ENCODE measurements at regions not wholly inside any gene's neighbourhood (a gene's known extent, or its start where the extent isn't known, plus 50 kb on each side); places are given as distances from the start of the nearest gene placed in this dataset.

DNA sequence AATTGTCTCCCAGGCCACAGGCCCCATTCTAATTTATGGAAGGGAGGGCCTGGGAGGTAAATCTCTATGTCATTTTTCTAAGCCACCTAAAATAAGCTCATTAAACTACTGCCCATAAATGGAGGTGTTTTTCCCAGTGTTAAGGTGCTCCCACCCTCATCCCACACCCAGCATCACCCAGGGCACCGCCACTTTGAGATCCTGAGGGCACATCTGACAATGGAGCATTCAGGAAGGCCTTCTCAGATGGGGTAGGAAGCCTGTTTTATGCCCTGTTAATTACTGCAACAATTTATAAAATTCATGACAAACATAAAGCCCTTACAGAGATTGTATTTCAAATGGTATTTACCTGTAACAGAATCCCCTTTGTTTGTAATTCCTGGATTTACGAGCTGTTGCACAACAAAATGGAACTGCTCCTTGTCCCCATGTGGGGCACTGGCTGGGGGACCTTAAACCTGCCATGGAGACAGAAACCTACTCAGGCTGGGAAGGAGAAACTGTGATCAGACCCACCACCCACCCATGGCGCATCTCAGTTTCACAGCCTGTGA is 319.5 kb upstream of the USP24 start:
- TF ChIP-seq, protein P1, sequence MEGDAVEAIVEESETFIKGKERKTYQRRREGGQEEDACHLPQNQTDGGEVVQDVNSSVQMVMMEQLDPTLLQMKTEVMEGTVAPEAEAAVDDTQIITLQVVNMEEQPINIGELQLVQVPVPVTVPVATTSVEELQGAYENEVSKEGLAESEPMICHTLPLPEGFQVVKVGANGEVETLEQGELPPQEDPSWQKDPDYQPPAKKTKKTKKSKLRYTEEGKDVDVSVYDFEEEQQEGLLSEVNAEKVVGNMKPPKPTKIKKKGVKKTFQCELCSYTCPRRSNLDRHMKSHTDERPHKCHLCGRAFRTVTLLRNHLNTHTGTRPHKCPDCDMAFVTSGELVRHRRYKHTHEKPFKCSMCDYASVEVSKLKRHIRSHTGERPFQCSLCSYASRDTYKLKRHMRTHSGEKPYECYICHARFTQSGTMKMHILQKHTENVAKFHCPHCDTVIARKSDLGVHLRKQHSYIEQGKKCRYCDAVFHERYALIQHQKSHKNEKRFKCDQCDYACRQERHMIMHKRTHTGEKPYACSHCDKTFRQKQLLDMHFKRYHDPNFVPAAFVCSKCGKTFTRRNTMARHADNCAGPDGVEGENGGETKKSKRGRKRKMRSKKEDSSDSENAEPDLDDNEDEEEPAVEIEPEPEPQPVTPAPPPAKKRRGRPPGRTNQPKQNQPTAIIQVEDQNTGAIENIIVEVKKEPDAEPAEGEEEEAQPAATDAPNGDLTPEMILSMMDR (IDR thresholded peaks at IDR 0.05; ENCODE audit: insufficient read depth, low read depth, low read length): no peak
- H3K4me3 ChIP-seq (ENCODE audit: low read depth, low read length): no peak overlapping the region
- no peak for DNase-seq (ENCODE audit: low read depth)

DNA sequence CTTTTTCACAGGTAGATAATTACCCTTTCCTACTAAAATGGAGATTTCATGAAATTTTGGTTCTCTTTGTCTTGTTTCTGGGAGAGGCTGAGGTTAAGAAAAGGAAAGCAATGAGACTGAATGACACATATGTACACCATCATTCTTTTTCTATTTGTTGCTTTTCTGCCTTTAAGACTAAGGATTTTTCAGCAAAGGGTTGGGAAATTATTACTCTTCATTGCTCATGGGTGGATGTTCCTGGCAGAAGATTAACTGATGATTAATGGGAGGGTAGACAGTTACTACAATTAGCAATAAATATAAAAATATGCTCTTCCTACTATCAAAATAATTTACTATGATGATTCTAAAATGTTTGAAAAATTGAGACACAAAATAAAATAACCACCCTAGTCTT is 316.5 kb upstream of the USP24 start:
- DNase-seq (ENCODE audit: low read depth): no peak
- no peak overlapping the region for H3K4me3 ChIP-seq (ENCODE audit: low read depth, low read length)
- TF ChIP-seq, protein P1 (IDR thresholded peaks at IDR 0.05; ENCODE audit: insufficient read depth, low read depth, low read length): no peak

DNA sequence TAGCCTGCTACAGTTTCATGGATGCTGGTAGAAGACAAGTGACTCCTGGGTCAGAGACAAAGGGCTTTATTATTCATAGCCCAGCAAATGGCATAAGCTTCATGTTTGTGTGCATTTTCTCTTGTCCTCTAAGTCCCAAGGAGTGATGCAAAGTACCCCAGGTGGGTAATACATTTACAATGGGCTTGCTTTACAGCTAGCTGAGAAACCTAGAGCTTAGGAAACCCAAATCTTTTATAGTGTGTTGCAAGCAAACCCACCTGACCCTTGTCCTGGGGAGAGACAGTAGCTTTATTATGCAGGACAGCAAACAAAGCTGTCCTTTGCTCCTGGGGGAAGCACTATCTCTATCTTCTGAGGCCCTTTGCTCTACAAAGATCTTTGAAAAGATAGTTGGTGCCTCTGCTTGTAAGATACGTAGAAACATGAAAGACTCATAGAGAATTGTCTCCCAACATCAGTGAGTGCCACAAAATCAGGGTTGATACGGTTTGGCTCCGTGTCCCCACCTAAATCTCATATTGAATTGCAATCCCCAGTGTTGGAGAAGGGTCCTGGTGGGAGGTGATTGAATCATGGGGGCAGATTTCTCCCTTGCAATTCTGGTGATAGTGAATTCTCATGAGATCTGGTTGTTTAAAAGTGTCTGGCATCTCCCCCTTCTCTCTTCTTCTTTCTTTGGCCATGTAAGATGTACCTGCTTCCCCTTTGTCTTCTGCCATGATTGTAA is 315.8 kb upstream of the USP24 start:
- TF ChIP-seq, protein P1 (IDR thresholded peaks at IDR 0.05; ENCODE audit: insufficient read depth, low read depth, low read length): no peak
- no peak for DNase-seq (ENCODE audit: low read depth)
- H3K4me3 ChIP-seq (ENCODE audit: low read depth, low read length): no peak overlapping the region

DNA sequence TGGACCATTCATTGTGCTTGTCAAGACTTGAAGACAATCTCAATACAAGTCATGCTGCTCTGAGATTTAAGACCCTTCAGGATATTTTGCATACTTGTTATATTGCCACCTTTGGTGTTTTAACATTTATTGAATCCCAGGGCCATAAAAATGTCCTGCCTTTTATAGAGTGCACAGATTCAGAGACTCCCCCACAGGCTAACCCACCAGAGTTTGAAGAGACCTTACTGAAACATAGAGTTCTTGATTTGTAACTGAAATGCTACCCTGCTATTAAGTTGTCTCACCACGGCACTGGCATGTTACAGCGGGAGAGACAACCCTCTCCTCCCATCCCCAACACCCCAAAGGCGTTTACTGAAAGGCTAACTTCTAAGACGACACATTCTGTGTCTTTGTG is 313.9 kb upstream of the USP24 start:
- TF ChIP-seq, protein P1 (IDR thresholded peaks at IDR 0.05; ENCODE audit: insufficient read depth, low read depth, low read length): no peak
- no peak overlapping the region for H3K4me3 ChIP-seq (ENCODE audit: low read depth, low read length)
- DNase-seq (ENCODE audit: low read depth): no peak

DNA sequence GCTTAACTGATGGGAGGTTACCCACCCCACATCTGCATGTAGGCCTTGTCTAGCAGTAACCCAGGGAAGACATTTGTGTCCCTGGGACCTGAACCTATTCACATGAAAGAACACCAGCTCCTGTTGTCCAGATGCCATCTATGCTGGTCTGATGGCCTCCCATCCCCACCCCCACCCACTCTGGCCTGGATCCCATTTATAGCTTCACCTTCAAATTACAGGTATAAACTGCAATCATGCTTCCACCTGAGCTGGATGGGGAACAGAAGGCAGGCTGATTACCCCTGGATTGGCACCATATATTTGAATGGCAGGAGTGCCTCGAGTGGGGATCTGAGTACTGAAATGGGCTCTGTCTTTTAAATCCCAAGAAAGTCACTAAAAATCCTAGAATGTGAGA is 312.7 kb upstream of the USP24 start:
- no peak for DNase-seq (ENCODE audit: low read depth)
- H3K4me3 ChIP-seq (ENCODE audit: low read depth, low read length): no peak overlapping the region
- TF ChIP-seq, protein P1 (IDR thresholded peaks at IDR 0.05; ENCODE audit: insufficient read depth, low read depth, low read length): no peak

DNA sequence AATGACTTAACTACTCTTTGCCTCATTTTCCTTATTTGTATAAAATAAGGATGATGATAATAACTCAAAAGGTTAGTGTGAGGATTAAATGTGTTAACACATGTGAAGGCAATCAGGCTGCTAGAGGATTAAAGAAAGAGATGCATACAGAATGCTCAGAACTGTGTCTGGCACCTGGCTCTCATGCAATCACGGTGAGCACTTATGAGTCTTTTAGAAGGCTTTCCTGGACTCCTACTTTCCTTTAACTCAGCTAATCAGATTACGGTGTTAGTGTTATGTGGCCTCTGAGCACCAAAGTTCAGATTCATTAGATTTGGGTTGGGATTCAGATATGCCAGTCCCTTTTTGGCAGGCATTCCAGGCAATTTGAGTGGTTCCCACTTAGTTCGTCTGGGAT is 311.6 kb upstream of the USP24 start:
- H3K4me3 ChIP-seq (ENCODE audit: low read depth, low read length): no peak overlapping the region
- TF ChIP-seq, protein P1 (IDR thresholded peaks at IDR 0.05; ENCODE audit: insufficient read depth, low read depth, low read length): no peak
- no peak for DNase-seq (ENCODE audit: low read depth)
